GM21717 (cell line): ENCODE measurements at regions not wholly inside any gene's neighbourhood (a gene's known extent, or its start where the extent isn't known, plus 50 kb on each side); places are given as distances from the start of the nearest gene placed in this dataset.

Source experiments
- ATAC-seq: cut with Tn5 transposase; IDR thresholded peaks from one replicate; pipeline ENCODE4 v1.9.1; 2021; ENCODE audit warnings: mild to moderate bottlenecking, moderate library complexity; ENCODE audit not compliant: unreplicated experiment

DNA sequence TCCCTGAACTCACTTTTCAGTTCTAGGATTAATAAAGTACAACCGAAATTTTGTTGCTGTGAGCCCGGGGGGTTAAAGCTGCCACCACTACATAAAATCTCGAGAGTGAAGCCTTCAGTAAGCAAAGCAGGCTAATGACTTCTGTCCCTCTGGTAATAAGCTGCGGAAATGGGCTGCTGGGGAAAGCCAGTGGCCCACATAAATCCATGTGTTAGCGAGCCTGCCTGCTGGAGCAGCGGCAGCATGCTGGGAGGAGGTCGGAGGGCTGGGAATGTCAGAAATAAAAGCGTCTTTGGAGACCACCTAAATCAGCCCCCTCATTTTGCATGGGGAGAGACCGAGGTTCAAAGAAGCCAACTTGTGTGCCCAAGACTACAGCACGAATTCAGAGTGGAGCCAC, 371.7 kb downstream of the TNS1 start:
- ATAC-seq = no peak

DNA sequence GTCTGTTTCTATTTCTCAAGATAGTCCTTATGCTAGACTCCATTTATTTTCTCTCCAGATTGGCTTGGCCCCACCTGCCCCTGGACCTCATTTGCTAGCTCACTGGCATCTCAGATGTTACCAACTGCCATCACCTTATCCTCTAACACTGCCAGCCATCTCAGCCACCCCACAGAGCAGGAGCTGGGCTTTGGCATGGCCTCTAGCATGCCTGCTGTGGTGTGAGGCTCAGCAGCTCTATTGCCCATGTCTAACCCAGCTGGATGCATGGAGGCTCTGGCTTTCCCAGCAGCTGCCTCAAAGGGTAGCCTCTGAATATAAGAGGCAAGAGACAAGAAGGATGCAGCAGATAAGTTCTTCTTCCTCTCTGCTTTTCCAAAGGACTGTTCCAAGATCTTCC, 373.4 kb downstream of the TNS1 start:
- ATAC-seq = no peak

DNA sequence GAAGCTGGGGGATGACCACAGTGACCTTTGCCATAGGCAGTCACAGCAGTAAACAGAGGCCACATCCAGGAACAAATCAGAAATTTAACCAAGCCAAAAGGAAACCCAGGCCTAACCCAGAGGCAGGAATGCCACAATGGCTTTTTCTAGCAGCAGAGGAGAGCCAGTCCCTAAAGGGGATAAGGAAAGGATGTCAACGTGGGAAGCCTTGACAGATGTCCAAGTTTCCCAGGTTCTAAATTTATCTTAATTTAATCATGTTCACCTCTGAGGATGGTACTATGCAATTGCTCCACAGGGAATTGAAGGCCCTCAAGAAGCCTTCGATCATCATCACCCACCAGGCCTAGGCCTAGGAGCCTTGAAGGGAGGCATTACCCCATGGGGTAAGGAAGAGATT, 374.7 kb downstream of the TNS1 start:
- no peak for ATAC-seq

DNA sequence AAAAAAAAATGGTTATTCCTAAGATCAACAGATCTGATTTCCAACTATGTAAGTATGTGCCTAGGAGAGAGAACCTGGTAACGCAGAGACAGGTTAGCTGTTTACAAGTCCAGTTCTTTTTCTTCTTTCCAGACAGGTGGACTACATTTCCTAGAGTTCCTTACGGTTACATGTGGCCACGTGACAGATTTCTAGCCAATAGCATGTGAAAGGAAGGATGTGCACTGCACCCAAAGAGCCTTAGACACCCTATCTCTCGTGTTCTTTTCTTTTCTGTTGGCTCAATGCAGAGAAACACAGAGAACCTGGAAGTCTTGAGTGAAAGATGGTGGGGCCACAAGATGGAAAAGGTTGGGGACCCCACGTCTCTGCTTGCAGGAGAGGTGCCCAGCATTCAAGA, 375.9 kb downstream of the TNS1 start:
- ATAC-seq = no peak

DNA sequence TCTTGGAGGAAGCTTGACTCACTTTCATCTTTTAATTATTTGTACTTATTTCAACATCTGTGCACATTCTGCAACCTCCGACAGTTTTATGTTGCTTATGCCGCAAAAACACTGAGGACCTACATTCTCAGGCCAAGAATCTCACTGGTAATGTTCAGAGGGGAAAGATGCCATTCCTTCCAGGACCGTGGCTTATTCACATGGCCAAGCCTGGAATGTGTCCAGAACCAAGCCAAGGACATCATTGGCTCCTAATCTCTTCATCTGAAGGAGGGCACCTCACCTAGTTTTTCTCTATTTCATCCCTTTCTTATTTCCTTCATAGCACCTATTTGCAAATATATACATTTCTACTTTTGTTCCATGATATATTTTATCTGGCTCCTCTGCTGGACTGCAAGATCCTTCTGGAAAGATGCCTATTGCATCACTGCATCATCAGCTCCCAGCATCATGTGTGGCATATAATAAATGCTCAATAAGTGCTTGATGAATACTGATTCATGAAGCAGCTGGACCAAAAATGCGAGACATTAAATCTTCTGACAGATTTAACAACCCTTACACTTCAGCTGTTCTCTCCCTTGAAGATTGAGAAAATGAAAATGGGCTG, 377.1 kb downstream of the TNS1 start:
- no peak for ATAC-seq

DNA sequence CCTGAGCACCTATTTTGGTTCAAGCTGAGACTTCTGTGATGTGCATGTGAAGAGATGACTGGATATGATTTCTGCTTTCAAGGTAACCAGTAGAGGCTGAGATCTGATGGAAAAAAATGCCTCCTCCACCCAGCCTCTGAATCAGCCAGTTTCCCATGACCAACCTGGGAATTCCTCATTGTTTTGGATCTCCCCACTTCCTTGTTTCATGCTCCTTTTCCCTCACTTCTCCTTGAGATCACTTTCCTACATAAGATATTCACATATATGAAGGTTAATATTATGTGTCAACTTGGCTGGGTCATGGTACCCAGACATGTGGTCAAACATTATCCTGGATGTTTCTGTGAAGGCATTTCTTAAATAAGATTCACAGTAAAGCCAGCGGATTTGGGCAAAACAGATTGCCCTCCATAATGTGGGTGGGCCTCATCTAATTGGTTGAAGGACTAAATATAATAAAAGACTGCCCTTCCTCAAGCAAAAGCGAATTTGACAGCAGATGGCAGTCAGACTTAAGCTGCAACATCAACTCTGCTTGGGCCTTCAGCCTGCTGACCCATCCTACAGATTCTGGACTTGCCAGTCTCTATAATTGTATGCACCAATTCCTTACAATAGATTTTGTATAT, 379.4 kb downstream of the TNS1 start:
- no peak for ATAC-seq

DNA sequence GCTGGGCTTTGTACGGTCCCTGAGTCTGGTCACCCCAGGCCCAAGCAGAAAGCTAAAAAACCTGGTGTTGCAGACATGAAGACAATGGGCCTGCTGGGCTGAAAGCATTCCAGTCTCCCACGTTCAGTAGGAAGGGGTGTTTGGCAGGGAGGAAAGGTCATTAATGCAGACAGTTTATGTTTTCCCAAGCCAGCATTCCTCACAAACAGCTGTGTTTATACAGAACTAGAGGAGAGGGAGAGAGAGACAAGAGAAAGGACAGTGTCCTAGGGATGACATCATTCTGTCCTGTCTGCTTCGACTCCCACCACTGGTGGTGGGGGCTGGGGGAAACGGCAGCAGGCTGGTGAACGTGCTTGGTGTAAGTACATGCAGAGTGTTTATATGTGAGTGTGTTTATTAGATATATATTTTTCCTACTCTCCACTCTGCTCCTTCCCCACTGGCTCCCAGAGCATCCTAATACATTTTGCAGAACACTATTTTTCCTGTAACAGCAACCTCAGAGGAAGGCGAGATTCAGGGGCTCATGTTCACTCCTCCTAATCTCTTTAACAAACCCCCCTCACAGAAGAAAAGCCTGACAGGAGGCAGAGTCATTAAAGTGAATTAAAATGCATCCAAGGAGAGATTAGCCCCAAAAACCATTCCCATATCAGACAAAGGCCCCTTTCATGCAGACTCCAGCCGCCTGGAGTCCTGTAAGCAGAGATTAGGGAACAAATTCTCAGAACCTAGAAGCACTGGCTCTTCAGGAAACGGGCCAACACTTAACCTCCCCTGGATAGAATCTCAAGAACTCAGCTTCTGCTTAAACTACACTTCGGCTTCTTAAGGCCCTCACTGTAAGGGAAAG, 380.4 kb downstream of the TNS1 start:
- no peak for ATAC-seq

DNA sequence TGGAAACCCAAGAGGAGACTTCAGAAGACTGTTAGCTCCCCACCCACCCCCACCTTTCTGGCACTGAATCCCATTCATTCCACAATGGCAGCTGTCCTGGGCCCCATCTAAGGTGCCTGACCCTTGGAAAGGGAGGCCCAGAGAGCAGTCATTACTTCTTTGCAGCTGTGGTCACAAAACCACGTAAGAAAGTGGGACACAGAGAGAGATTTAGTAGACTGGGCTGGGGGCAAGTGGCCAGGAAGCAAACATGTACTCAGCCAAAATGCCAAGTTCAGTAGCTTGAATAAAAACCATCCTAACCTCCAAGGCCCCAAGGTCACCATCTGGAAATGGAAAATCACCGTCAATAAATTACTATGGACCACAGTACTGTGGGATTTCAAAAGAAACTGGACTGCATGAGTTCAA, 381.4 kb downstream of the TNS1 start:
- no peak for ATAC-seq

DNA sequence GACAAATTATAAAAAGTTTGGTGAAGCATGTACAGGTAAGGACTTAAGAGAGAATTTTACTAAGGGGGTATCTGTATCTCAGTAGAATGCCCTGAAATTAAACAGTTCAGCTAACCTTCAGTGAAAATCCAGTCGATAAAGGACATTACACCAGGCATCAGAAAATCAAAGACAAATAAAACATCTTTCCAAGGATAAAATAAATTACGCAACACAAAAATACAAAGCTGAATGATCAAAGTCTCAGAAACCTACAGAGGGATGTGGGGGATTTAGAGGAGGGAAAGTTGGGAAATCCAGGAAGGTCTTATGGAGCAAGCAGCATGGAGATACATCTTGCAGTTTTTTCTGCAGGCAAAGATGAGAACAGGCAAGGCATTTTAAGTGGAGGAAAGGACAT, 384.1 kb downstream of the TNS1 start:
- no peak for ATAC-seq

DNA sequence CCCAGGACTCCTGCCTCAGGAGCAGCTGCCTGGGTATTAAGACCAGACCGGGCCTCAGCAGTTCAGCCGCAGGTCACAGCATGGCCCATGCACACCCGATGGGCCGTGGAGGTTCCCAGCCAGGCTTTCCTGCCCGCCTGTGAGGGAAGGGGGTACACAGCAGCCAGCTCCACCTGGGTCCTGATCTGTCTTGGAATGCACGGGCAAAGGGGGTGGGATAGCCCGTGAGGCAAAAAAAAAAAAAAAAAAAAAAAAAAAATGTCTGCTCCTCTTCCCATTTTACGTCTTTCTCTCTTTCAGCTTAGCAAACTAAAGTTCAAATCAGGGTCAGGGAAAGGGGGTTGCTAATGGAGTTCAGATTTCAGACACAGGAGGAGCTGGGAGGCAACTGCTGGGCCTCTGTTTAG, 385.2 kb downstream of the TNS1 start:
- no peak for ATAC-seq

DNA sequence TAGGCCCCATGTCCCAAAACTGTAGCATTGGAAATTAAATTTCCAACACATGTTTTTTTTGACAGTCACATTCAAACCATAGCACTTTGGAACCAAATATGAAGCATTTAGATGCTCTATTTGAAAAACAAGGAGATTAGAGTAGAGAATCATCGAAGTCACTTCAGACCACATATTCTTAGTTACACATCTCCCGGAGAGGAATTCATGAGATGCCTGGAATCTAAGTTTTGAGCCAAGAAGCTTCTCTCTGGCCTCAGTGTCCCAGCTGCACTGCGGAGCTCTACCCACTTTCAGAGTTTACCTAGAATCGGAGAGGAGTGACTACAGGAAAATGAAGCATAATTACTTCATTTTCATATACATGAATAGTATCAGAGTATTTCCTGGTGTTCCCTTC, 385.9 kb downstream of the TNS1 start:
- ATAC-seq = no peak

DNA sequence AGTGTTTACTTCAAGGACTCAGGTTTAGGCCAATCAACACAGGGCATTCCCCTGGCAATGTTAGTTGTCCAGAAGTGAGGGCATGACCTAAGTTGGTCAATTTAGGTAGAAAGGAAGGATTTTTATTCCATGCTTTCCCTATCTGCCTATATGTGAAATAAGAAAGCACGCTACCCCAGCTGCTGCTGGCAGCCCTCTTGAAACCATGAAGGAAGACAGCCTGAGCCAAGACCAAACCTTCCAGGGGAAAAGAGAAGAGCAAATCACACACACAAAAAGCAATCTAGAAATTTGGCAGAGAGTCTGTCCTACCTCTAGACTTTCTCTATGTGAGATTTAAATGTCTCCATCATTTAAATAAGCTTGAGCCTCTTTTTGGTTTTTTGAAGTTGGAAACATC, 387.6 kb downstream of the TNS1 start:
- no peak for ATAC-seq

DNA sequence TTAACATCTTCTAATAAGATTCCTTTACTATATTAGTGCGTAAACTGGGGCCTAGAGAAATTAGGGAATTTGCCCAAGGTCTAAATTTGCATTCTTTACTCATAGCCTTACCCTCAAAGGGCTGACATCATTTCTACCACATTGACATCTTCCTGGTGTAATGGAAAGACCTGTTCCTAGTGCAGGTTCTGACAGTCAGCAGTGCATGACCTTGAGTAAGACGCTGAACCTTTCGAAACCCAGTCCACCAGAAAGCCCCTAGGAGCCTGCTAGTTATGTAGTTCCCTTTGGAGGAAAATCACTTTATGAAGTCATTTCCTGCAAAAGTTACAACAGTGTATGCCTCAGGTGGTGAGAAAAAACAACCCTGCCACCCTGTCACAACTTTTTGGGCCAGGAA, 388.3 kb downstream of the TNS1 start:
- peak; percentile 72 for ATAC-seq

DNA sequence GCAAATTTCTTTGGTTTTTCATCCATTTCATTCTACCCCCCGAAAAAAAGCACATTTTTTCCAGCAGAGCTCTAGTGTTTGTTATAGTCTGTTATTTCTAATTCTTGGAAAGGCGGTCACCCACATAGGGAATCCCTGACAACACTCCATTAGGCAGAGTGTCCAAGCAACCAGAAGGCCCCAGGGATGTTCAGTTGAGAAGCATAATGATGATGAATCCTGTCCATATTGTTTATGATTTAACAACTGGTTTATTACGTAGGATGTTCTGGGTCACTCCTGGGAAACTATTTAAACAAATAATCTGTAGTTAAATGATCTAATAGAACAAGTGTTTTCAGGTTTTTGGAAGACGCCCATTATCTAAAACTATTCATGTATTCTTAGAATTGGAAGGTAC, 388.7 kb downstream of the TNS1 start:
- ATAC-seq = no peak

DNA sequence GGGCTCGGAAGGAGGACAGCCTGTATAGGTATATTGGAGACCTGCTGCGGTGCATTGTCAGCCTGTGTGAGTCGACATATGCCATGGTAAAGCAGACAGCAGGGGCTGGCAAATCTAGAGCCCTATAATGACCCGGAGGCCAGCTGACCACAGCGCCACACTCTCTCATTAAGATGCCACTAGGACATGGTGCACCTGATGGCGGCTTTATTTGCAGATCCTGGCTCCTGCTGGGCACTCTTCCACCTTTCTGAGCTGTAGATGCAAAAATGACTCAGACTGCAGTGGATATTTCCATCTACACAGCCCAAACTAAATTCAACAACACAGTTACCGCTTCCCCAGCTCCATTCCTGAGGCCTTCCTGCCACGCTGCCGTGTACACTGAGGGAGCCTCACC, 389.9 kb downstream of the TNS1 start:
- no peak for ATAC-seq

DNA sequence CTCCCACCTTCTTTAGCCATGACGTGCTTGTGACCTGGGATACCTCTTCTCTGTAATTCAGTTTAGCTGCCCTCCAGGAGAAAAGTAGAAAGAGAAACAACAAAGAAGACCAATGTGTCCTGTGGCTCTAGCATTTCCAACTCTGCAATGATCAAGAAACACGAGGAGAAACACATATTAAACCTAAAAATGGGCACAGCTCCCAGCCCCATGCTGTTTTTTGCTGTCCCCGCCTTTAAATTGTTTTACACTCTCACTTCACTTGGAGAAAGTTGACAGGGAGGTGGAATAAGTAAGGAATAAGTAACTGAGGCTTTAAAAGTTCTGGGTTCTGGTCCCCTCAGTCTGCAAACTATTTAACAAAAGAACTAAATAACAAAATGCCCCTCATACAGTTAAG, 390.6 kb downstream of the TNS1 start:
- no peak for ATAC-seq

DNA sequence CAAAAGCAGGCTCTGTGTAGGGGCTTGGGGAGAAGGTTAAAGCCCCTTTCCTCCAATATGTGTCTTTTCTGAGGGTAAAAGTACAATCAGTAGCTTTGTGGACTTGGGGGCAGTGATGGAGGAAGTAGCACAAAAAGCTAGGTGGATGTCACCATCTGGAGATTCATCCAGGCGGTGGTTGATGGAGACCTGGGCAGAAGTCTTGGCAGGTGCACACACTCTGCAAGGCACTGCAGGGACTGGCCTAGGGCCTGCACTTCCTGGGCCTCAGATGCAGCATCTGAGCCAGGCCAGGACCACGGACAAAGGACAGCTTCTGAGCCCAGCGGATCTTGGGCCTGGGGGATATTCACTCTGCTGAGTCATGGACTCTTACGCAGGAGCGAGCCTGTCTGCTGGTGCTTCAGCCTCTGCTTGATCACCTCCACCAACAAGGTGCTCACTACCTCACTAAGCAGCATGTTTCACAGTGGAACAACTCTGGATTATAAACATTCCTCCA, 391.1 kb downstream of the TNS1 start:
- ATAC-seq = no peak

DNA sequence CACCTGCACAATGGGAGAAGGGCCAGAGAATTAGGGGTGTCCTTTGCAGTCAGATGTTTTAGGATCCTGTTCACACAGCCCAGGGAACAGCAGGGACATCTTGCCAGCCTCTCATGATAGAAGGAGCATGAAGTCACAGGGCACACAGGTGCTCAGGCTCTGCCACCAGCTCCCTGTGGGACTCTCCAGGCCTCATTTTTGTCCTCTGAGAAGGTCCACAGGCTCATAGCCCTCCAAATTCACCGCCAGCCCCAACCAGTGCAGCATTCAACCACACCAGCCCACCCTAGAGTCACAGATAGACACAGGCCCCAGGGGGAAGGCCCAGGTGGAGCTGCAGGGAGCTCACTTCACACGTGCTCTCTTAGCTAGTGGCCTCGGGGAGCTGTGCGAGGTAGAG, 391.7 kb downstream of the TNS1 start:
- ATAC-seq = no peak

DNA sequence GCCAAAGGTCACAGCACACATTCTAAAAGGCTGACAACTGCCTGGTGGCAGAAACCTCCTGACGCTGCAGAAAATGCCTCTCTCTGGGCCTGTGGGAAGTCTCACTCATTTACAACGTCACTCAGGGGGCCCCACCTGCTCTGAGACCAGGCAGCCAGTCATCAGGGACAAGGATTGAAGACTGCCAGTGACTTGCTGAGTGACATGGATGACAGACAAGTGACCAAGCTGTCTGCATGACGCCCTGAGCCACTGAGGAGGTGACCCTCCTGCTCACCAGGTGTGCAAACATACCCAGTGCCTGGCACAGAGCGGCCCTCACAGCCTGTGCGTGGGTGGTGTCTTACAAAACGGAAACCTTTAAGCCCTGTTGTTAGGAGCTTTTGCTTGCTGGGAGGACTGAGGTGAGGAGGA, 392.4 kb downstream of the TNS1 start:
- no peak for ATAC-seq

DNA sequence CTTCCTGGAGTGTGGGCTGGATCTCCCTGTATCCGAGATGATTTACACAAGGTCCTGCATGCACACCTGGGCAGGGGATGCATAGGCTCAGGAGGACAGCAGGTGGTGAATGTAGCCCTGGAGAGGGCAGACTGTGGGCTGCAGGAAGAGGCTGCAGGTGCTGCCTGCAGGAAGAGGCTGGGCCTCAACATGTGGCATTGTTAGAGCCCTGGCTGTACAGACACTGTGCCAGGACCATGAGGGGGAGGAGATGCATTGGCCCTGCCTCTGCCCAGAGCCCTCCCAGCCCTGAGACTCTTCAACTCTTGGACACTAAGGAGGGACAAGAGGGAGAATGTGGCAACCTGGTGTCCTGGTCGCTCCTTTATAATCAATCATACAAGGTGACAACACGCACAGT, 392.8 kb downstream of the TNS1 start:
- ATAC-seq = no peak

DNA sequence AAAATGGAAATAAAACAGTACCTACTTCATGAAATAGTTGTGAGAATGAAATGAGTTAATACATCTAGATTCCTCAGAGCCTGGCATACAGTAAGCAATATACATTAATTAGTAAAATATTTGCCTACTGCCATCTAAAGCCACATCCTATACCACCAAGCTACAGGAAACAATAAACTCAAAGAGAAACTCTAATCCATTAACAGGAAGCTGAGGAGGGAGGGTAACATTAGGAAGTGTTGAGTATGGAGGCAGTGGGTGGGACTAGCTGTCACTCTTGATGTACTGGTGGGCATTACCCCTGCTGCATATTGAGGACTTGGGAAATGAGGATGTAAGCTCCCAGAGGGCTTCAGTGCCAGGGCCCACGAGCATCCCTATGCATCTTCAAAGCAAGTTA, 396.5 kb downstream of the TNS1 start:
- ATAC-seq = no peak
